H1 (cell line): ENCODE measurements at regions not wholly inside any gene's neighbourhood (a gene's known extent, or its start where the extent isn't known, plus 50 kb on each side); places are given as distances from the start of the nearest gene placed in this dataset.

Experiments used
- BCL11A ChIP-seq, 2 experiments: IDR thresholded peaks; one replicate each; pipeline ENCODE4 v1.6.1; 2011; ENCODE audit warnings: low read depth in 2 of 2, low read length in 2 of 2, mild to moderate bottlenecking in 2 of 2
- BRCA1 ChIP-seq: IDR thresholded peaks from 2 replicates; pipeline ENCODE4 v1.6.1; 2012; ENCODE audit warnings: low read depth, low read length, improper control_type of control experiment
- NANOG ChIP-seq: IDR thresholded peaks from 2 replicates; pipeline ENCODE4 v1.6.1; 2011; ENCODE audit warnings: low read length, low read depth, mild to moderate bottlenecking, inconsistent platforms; ENCODE audit not compliant: insufficient read depth, poor library complexity, severe bottlenecking
- SP2 ChIP-seq: IDR thresholded peaks from 2 replicates; pipeline ENCODE4 v1.6.1; 2012; ENCODE audit warnings: mild to moderate bottlenecking, low read length, inconsistent platforms

GRCh38 chr2:8624855-8625398, 56.9 kb upstream of the ID2 start (continued):
- TF ChIP-seq SP2: no peak
- no peak for TF ChIP-seq NANOG
- TF ChIP-seq BRCA1: no peak
- TF ChIP-seq BCL11A (IDR thresholded peaks at IDR 0.05; ENCODE audit: low read depth in 2 of 2, low read length in 2 of 2): no peak
